ENCODE measurements at regions not wholly inside any gene's neighbourhood (a gene's known extent, or its start where the extent isn't known, plus 50 kb on each side); places are given as distances from the start of the nearest gene placed in this dataset.

- Histone ChIP-seq H3K27ac (replicated peaks) (no peak overlapping the region), H3K27me3 (ENCODE audit: insufficient read depth, poor library complexity, severe bottlenecking) (no peaks in the 10 kb centered on the region), H3K4me3 (replicated peaks; ENCODE audit: insufficient read depth, low read length) (no peak overlapping the region)
- no peak for DNase-seq (ENCODE audit: low read depth in 1 of 2, low spot score in 1 of 2)
- TF ChIP-seq POLR2AphosphoS5 (IDR thresholded peaks at IDR 0.05; ENCODE audit: low read depth): no peak
- TF ChIP-seq, protein P1, sequence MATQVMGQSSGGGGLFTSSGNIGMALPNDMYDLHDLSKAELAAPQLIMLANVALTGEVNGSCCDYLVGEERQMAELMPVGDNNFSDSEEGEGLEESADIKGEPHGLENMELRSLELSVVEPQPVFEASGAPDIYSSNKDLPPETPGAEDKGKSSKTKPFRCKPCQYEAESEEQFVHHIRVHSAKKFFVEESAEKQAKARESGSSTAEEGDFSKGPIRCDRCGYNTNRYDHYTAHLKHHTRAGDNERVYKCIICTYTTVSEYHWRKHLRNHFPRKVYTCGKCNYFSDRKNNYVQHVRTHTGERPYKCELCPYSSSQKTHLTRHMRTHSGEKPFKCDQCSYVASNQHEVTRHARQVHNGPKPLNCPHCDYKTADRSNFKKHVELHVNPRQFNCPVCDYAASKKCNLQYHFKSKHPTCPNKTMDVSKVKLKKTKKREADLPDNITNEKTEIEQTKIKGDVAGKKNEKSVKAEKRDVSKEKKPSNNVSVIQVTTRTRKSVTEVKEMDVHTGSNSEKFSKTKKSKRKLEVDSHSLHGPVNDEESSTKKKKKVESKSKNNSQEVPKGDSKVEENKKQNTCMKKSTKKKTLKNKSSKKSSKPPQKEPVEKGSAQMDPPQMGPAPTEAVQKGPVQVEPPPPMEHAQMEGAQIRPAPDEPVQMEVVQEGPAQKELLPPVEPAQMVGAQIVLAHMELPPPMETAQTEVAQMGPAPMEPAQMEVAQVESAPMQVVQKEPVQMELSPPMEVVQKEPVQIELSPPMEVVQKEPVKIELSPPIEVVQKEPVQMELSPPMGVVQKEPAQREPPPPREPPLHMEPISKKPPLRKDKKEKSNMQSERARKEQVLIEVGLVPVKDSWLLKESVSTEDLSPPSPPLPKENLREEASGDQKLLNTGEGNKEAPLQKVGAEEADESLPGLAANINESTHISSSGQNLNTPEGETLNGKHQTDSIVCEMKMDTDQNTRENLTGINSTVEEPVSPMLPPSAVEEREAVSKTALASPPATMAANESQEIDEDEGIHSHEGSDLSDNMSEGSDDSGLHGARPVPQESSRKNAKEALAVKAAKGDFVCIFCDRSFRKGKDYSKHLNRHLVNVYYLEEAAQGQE (IDR thresholded peaks at IDR 0.05; ENCODE audit: insufficient replicate concordance, low read depth): no peak
- no peak for TF ChIP-seq SPI1 (IDR thresholded peaks at IDR 0.05; ENCODE audit: borderline replicate concordance, low read depth)
- no peak for TF ChIP-seq GABPA (IDR thresholded peaks at IDR 0.05; ENCODE audit: low read depth)
- TF ChIP-seq CTCF (IDR thresholded peaks at IDR 0.05; ENCODE audit: insufficient read depth, low read length): no peak
Measured at GRCh38 chr1:96290033-96290432, 431.6 kb upstream of the PTBP2 start.

DNA sequence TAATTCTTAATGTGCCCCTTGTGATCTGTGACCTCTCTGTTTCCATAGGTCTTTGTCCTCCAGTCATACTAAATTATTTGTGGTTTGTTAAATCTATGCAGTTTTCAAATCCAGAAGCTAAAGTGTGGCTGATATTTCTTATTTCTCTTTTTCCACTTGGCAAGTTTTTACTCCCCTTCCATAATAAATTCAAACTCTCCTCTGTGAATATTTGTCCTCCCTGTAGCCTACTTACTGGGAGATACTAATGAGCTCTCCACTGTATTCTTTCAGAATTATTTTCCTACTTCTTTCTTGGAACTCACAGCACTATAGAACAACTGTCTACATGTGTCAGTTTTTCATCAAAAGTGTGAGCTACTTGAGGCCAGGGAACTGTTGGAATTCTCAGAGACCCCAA lies 430.8 kb upstream of the PTBP2 start:
- no peak overlapping the region for H3K4me3 ChIP-seq (replicated peaks; ENCODE audit: insufficient read depth, low read length)
- no peaks in the 10 kb centered on the region for H3K27me3 ChIP-seq (ENCODE audit: insufficient read depth, poor library complexity, severe bottlenecking)
- no peak for DNase-seq (ENCODE audit: low read depth in 1 of 2, low spot score in 1 of 2)
- H3K27ac ChIP-seq (replicated peaks): no peak overlapping the region
- TF ChIP-seq GABPA (IDR thresholded peaks at IDR 0.05; ENCODE audit: low read depth) (no peak), POLR2AphosphoS5 (IDR thresholded peaks at IDR 0.05; ENCODE audit: low read depth) (no peak), CTCF (IDR thresholded peaks at IDR 0.05; ENCODE audit: insufficient read depth, low read length) (no peak), SPI1 (IDR thresholded peaks at IDR 0.05; ENCODE audit: borderline replicate concordance, low read depth) (no peak)
- TF ChIP-seq, protein P1 (IDR thresholded peaks at IDR 0.05; ENCODE audit: insufficient replicate concordance, low read depth): no peak

DNA sequence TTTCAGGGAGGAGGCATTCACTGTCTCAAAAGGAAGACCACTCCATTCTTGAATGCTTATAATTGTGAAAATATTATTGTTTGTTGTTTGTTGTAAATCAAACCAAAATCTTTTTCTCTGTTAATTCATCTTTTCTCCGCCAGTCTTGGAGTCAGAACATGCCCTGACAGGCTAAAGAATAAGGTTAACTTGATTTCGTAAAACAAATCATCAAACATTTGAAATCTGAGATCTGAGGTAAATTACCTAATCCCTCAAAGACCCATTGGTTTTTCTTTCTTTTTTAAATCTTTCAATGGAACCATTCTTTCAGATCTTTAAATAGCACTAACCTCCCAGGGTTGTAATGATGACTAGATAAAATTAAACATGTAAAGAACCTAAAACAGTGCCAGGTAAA lies 430.1 kb upstream of the PTBP2 start:
- no peak for TF ChIP-seq GABPA (IDR thresholded peaks at IDR 0.05; ENCODE audit: low read depth)
- TF ChIP-seq CTCF (IDR thresholded peaks at IDR 0.05; ENCODE audit: insufficient read depth, low read length): no peak
- TF ChIP-seq SPI1 (IDR thresholded peaks at IDR 0.05; ENCODE audit: borderline replicate concordance, low read depth): no peak
- TF ChIP-seq, protein P1 (IDR thresholded peaks at IDR 0.05; ENCODE audit: insufficient replicate concordance, low read depth): no peak
- TF ChIP-seq POLR2AphosphoS5 (IDR thresholded peaks at IDR 0.05; ENCODE audit: low read depth): no peak
- DNase-seq (ENCODE audit: low read depth in 1 of 2, low spot score in 1 of 2): no peak
- H3K27me3 ChIP-seq (ENCODE audit: insufficient read depth, poor library complexity, severe bottlenecking): no peaks in the 10 kb centered on the region
- H3K27ac ChIP-seq (replicated peaks): no peak overlapping the region
- H3K4me3 ChIP-seq (replicated peaks; ENCODE audit: insufficient read depth, low read length): no peak overlapping the region
